ENCODE measurements at regions not wholly inside any gene's neighbourhood (a gene's known extent, or its start where the extent isn't known, plus 50 kb on each side); places are given as distances from the start of the nearest gene placed in this dataset.

DNA sequence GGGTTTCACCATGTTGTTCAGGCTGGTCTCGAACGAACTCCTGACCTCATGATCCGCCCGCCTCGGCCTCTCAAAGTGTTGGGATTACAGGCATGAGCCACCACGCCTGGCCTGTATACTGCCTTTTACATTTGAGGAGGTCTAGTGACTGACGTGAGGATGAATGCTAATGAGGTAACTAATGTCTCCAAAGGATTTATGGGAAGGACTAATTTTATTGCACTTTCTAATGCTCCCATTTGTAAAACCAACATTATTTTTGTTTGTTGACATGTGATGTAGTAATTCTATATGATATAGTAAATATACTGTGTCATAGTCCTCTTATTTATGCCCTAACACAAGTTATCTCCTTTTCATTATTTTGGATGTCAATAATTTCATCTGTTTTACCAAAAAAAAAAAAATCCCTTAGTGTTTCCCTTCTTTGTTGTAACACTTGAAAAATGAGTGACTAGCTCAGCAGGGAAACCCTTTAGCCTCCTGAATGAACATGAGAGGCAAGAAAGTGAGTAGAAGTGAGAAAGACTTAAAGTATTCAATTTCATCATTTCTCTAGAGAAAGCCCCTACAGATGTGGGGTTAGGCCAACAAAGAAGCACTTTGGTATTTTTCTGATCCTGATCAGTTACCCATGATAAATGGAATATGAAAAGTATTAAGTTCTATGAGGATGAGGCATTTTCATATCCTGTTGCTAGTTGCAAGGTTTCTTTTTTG lies 596.9 kb upstream of the PCDH15 start:
- DNase-seq (ENCODE audit: low spot score): no peak
- Histone ChIP-seq H3K27me3 (replicated peaks; ENCODE audit: insufficient read depth) (no peaks in the 10 kb centered on the region), H3K36me3 (no peaks in the 10 kb centered on the region), H3K27ac (no peak overlapping the region), H3K9me3 (no peaks in the 10 kb centered on the region), H3K4me1 (ENCODE audit: control insufficient read depth in 1 of 2, low read depth in 2 of 2) (no peaks in the 10 kb centered on the region), H3K4me3 (no peak overlapping the region)
- TF ChIP-seq, protein P1, sequence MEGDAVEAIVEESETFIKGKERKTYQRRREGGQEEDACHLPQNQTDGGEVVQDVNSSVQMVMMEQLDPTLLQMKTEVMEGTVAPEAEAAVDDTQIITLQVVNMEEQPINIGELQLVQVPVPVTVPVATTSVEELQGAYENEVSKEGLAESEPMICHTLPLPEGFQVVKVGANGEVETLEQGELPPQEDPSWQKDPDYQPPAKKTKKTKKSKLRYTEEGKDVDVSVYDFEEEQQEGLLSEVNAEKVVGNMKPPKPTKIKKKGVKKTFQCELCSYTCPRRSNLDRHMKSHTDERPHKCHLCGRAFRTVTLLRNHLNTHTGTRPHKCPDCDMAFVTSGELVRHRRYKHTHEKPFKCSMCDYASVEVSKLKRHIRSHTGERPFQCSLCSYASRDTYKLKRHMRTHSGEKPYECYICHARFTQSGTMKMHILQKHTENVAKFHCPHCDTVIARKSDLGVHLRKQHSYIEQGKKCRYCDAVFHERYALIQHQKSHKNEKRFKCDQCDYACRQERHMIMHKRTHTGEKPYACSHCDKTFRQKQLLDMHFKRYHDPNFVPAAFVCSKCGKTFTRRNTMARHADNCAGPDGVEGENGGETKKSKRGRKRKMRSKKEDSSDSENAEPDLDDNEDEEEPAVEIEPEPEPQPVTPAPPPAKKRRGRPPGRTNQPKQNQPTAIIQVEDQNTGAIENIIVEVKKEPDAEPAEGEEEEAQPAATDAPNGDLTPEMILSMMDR (IDR thresholded peaks at IDR 0.05): no peak
- no peak for ATAC-seq (ENCODE audit: insufficient number of reproducible peaks, low FRiP score, low read depth)

DNA sequence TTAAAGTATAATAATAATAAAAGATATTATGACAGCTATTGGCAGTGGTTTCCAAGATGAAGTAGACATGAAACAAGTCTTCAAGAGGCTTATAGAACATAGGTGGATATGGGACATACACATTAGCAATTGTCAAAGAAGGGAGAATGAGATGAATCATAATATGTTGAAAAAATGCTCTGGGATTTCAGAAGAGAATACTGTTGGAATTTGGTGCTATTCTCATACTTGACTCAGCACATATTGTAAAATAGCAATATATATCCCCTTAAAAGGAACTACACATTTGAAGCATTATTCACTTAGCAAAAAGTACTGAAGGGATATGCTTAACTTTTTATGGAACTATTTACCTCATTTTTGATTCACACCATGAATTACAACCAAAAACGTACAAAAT lies 577.2 kb upstream of the PCDH15 start:
- H3K4me1 ChIP-seq (ENCODE audit: control insufficient read depth in 1 of 2, low read depth in 2 of 2): peaks cover 8 to 9% of the 10 kb centered on the region in 2 donors
- no peaks in the 10 kb centered on the region for H3K36me3 ChIP-seq
- H3K27ac ChIP-seq: no peak overlapping the region
- no peak overlapping the region for H3K4me3 ChIP-seq
- TF ChIP-seq, protein P1 (IDR thresholded peaks at IDR 0.05): no peak
- no peaks in the 10 kb centered on the region for H3K27me3 ChIP-seq (replicated peaks; ENCODE audit: insufficient read depth)
- no peaks in the 10 kb centered on the region for H3K9me3 ChIP-seq
- ATAC-seq (ENCODE audit: insufficient number of reproducible peaks, low FRiP score, low read depth) (no peak), DNase-seq (ENCODE audit: low spot score) (no peak)

DNA sequence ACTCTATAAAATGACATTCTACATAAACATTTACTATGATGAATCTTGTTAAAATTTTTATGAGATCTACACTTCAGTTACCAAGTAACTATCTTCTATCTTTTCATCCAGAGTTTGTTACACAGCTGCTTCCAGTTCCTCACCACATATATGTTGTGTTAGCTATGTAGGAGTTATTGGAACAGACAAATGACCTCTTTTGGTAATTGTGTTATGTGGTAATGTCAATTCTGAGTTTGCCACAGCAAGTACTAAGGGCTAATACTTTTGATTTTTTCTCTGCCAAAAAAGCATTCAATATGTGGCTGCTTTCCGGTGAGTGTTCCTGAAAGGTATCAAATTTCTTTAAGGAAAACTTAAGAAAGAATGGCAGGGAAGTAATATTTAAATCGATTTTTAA lies 573.9 kb upstream of the PCDH15 start:
- no peaks in the 10 kb centered on the region for H3K27me3 ChIP-seq (replicated peaks; ENCODE audit: insufficient read depth)
- no peaks in the 10 kb centered on the region for H3K9me3 ChIP-seq
- DNase-seq (ENCODE audit: low spot score) (no peak), ATAC-seq (ENCODE audit: insufficient number of reproducible peaks, low FRiP score, low read depth) (no peak)
- TF ChIP-seq, protein P1 (IDR thresholded peaks at IDR 0.05): no peak
- H3K4me3 ChIP-seq: no peak overlapping the region
- no peak overlapping the region for H3K27ac ChIP-seq
- H3K4me1 ChIP-seq (ENCODE audit: control insufficient read depth in 1 of 2, low read depth in 2 of 2): peaks cover 8 to 9% of the 10 kb centered on the region in 2 donors
- H3K36me3 ChIP-seq: no peaks in the 10 kb centered on the region

DNA sequence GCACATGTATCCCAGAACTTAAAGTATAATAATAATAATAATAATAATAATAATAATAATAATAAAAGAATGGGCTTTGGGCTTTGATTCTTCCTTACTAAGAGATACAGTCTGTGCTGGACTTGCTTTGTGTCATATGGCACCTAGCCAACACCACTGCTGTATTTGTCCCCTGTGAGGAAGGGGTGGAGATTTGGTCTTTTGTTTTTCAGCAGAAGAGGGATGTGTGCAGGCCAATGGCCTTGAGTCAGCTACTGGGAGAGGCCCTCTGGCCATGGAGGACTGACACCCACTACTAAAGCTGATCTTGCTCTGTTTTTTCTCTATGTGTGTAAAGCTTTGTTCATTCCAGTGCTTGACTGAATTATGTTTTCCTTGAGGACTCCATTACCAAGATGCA lies 573.0 kb upstream of the PCDH15 start:
- no peak for DNase-seq (ENCODE audit: low spot score)
- ATAC-seq (ENCODE audit: insufficient number of reproducible peaks, low FRiP score, low read depth): no peak
- Histone ChIP-seq H3K4me3 (no peak overlapping the region), H3K9me3 (no peaks in the 10 kb centered on the region), H3K27me3 (replicated peaks; ENCODE audit: insufficient read depth) (no peaks in the 10 kb centered on the region), H3K27ac (no peak overlapping the region), H3K36me3 (no peaks in the 10 kb centered on the region), H3K4me1 (ENCODE audit: control insufficient read depth in 1 of 2, low read depth in 2 of 2) (peaks cover 8 to 9% of the 10 kb centered on the region in 2 donors)
- TF ChIP-seq, protein P1 (IDR thresholded peaks at IDR 0.05): no peak

DNA sequence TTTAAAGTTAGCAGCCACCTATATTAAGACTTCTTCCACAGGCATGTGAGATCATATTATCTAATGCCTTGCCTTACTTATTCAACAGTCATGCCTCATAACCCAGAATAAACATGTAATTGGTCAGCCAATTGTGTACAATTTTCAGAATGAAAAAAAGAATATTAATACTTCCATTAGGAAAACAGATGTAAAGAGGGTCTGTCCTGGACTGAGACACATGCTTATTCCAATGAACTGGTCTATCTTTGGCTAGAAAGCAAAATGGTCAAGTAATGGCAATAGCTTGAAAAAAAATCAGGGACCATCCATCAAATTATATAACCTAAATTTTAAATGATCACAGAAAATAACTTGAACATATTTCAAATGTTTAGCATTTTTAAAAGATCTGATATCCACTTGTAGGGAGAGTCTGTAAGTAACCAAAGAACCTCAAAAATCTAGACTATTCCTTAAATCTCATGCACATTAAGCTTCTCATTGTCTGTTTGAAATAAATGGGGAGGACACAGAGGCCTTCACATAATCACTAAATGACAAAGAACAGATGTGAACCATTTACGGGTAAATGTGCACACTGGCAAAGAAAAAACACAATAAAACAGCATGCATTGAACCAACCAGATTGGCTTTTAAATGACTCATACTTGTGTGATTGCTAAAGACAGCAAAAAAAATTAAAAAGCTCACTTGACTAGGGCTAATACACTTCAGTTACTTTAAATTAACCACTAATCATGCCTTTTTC lies 568.8 kb upstream of the PCDH15 start:
- no peaks in the 10 kb centered on the region for H3K36me3 ChIP-seq
- TF ChIP-seq, protein P1 (IDR thresholded peaks at IDR 0.05): no peak
- H3K9me3 ChIP-seq: no peaks in the 10 kb centered on the region
- H3K27ac ChIP-seq: no peak overlapping the region
- H3K4me3 ChIP-seq: no peak overlapping the region
- H3K27me3 ChIP-seq (replicated peaks; ENCODE audit: insufficient read depth): no peaks in the 10 kb centered on the region
- no peak for DNase-seq (ENCODE audit: low spot score)
- H3K4me1 ChIP-seq (ENCODE audit: control insufficient read depth in 1 of 2, low read depth in 2 of 2): no peaks in the 10 kb centered on the region
- ATAC-seq (ENCODE audit: insufficient number of reproducible peaks, low FRiP score, low read depth): no peak
